Activated CD8-positive, alpha-beta memory T cell treated with anti-CD3 and anti-CD28 coated beads, Interleukin-2, amount 50 U/mL, for 1 hour (primary cell): ENCODE measurements at regions not wholly inside any gene's neighbourhood (a gene's known extent, or its start where the extent isn't known, plus 50 kb on each side); places are given as distances from the start of the nearest gene placed in this dataset.
"Not testable (repeated sequence)": the region's sequence is repeated elsewhere in the genome, so short reads cannot be mapped to it uniquely, and the experiment has no call there.

ENCODE experiments used
- DNase-seq: peaks from one replicate; pipeline ENCODE4 v3.0.0-alpha.2; 2020; ENCODE audit errors: extremely low read depth

DNA sequence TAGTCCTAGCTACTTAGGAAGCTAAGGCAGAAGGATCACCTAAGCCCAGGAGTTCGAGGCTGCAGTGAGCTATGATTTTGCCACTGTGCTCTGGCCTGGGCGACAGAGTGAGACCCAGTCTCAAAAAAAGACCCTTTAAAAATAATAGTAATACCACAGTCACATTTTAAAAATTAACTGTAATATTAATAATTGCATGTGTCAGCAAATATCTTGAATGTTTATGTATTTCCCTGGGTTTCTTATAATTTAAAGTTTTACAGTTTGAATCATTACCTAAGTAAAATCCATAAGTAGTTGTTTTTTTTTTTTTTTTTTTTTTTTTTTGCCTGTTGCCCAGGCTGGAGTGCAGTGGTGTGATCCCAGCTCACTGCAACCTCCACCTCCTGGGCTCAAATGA, 69.2 kb downstream of the LYZL2 start:
- no peak for DNase-seq

- no peak for DNase-seq
These were observed 70.4 kb downstream of the LYZL2 start for GRCh38 chr10:30559180-30559579.

- no peak for DNase-seq
These were observed 71.1 kb downstream of the LYZL2 start for GRCh38 chr10:30558411-30558810.

- no peak for DNase-seq
These were observed 71.7 kb downstream of the LYZL2 start for GRCh38 chr10:30557884-30558283.

- DNase-seq, result no peak
These were observed 73.4 kb downstream of the LYZL2 start for GRCh38 chr10:30556189-30556588.

DNA sequence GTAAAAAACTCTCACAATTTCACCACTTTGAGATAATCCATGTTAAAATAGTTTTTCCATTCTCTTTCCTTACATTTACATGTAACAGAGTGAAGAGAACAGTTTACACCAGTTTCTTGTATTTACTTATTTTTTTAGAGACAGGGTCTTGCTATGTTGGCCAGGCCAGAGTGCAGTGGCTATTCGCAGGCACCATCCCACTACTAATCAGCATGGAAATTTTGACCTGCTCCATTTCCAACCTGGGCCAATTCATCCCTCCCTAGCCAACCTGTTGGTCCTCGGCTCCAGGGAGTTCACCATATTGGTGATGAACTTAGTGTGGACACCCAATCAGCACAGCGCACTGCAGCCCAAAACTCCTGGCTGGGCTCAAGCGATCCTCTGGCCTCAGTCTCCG, 74.1 kb downstream of the LYZL2 start:
- no peak for DNase-seq

- DNase-seq, result no peak
These were observed 75.1 kb downstream of the LYZL2 start for GRCh38 chr10:30554440-30554825.

- DNase-seq, result no peak
These were observed 75.7 kb downstream of the LYZL2 start for GRCh38 chr10:30553626-30554439.

DNA sequence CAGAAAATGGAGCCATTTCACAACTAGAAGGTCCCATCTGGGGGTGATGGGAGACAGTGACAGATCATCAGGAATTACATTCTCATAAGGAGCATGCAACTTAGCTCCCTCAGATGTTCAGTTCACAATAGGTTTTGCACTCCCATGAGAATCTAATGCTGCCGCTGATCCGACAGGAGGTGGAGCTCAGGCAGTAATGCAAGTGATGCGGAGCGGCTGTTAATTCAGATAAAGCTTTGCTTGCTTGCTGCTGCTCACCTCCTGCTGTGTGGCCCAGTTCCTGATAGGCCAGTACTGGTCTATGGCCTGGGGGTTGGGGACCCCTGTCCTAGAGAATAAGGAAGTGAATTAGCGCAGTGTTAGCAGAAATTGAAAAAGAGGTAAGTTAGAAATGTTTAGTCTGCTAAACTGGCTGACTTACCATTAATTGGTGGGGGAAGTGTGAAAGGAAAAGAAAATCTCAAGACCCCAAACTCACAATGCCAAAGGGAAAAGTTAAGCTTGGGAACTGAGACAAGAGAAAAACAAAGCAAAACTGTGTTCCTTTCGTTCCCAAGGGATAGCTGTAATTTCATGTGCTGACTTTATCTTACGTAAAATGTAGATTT, 76.4 kb downstream of the LYZL2 start:
- DNase-seq, result no peak

DNA sequence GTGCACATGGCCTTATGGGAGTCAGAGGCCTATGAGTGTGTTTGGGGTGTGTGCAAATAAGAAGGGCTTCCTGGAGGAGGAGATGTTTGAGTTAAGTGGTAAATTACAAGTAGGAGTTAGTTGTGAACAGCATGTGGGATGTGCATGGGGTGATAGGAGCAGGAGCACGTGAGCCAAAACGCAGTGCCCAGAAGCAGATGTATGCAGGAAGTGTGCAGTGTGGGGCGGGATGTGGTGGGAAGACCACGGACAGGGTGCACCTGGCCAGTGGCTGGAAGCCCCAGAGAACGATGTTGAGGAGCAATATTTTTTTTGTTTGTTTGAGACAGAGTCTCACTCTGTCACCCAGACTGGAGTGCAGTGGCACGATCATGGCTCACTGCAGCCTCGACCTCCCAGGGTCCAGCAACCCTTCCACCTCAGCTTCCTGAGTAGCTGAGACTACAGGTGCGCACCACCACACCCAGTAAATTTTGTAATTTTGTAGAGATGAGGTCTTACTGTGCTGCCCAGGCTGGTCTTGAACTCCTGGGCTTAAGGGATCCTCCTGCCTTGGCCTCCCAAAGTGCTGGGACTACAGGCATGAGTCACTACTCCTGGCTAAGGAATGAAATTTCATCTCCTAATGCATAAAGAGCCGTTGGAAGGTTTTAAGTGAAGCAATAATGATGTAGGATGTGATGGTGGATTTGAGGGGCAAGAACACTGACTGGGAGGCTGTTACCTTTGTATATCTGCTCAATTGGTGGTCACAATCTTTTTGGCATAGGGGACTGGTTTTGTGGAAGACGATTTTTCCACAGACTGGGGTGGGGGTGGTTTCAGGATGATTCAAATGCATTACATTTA, 78.4 kb downstream of the LYZL2 start:
- DNase-seq, result no peak

- not testable (repeated sequence) for DNase-seq
These were observed 80.3 kb downstream of the LYZL2 start for GRCh38 chr10:30549134-30549687.

- DNase-seq, result no peak
These were observed 83.0 kb downstream of the LYZL2 start for GRCh38 chr10:30546511-30546910.

DNA sequence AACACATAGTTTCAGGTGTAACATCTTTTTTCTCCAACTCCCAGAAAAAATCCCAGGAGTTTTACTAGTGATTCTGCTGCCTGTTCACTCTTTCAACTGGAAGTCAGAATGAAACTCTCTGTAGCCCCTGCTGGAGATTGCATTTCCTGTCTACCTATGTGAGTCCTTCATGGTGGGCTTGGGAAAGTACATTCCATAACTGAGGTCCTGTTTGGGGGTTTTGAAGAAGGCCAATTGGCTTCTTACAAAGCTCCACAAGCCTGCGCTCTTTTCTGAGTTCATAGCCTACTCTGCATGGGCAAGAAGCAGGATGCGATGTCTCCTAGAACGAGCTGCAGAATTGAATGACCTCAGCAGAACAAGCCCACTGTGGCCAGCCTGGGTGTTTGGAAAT, 86.7 kb downstream of the LYZL2 start:
- no peak for DNase-seq

DNA sequence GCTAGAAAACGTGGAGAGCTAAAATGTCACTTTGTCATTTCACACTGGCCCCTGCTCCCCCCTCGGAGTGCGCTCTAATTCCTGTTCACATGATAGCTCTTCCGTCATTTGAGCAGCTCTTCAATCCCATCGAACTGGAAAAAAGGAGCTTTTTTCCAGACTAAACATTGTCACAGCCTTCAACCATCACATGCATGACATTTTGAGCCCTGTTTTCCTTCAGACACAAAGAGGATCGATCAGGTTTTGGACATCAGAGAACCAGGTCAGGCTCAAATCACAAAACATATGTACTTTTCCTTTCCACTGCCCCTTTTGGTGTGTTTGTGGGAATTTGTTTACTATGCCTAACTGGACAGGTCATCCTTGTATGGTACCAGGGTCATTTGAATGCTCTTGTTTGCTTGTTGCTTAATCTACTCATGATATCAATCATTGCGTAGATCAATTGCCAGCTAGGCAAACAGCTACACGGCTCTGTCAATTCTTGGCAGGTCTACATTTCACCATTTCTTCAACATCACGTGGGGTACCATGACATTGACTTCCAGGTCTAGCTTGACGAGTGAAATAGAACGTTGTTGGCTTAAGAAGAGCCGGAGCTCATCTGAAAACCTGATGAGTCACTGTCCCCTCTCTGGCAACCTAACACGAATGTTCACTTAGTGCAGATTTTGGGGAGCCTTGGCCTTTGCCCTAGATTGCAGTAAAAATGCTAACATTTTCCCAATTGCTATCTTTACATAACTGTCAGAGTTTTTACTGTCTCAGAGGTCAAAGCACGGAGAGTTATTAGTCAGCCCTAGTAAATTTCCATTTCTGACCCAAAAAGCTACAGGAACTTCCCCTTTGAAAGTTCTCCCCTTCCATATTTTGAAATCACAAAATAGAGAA, 87.3 kb downstream of the LYZL2 start:
- DNase-seq, result no peak

- DNase-seq, result no peak
These were observed 89.3 kb downstream of the LYZL2 start for GRCh38 chr10:30540276-30540675.

- DNase-seq, result no peak
These were observed 91.5 kb downstream of the LYZL2 start for GRCh38 chr10:30538086-30538485.

- no peak for DNase-seq
These were observed 92.0 kb downstream of the LYZL2 start for GRCh38 chr10:30537586-30537985.

DNA sequence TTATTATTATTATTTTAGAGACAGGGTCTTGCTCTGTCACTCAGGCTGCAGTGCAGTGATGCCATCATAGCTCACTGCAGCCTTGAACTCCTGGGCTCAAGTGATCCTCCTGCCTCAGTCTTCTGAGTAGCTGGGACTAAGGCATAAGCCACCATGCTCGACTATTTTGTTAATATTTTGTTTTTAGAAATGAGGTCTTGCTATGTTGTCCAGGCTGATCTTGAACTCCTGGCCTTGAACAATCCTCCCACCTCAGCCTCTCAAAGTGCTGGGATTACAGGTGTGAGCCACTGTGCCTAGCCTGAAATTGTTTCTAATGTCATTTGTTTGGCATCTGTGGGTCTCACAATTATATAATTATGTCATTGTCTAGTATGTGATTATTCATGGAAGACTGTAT, 92.4 kb downstream of the LYZL2 start:
- DNase-seq, result not testable (repeated sequence)

DNA sequence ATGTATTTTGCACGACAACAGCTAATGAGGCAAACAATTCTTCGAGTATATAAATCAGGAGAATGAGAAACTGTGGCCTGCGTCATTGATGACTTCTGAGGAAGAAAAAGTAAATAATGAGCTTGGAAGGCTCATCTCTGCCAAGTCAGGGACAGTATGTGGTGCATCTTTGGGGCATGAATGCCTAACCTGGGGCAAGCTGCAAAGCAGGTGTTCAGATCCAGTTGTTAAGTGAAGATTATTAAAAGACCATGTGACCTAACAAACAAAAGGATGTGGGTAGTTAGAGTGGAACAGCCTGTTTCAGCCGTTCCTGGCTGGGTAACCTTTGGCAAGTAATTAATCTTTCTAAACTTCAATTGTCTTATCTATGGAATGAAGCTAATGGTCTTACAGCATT, 93.0 kb downstream of the LYZL2 start:
- DNase-seq, result no peak

DNA sequence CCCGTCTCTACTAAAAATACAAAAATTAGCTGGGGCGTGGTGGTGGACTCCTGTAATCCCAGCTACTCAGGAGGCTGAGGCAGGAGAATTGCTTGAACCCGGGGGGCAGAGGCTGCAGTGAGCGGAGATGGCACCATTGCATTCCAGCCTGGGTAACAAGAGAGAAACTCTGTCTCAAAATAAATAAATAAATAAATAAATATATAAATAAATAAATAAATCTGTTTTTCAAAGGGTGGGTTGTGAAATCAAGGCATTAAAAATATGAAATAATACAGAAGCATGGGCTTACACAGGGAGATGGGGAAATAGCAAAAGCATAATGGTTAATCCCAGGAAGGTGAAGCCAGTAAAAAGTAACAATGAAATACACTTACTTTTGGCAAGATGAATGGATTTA, 93.9 kb downstream of the LYZL2 start:
- DNase-seq, result no peak

- DNase-seq, result no peak
These were observed 94.9 kb downstream of the LYZL2 start for GRCh38 chr10:30534465-30535144.
